ENCODE measurements at regions not wholly inside any gene's neighbourhood (a gene's known extent, or its start where the extent isn't known, plus 50 kb on each side); places are given as distances from the start of the nearest gene placed in this dataset.
"Not testable (repeated sequence)": the region's sequence is repeated elsewhere in the genome, so short reads cannot be mapped to it uniquely, and the experiment has no call there.

DNA sequence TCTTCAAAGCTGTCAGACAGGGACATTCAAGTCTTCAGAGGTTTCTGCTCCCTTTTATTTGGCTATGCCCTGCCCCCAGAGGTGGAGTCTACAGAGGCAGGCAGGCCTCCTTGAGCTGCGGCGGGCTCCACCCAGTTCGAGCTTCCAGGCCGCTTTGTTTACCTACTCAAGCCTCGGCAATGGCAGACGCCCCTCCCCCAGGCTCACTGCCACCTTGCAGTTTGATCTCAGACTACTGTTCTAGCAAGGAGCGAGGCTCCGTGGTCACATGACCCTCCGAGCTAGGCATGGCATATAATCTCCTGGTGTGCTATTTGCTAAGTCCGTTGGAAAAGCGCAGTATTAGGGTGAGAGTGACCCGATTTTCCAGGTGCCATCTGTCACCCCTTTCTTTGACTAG, 462.6 kb upstream of the HS3ST5 start:
- not testable (repeated sequence) for H3K56ac ChIP-seq (ENCODE audit: low read length); H2BK120ac ChIP-seq (ENCODE audit: low read depth, low read length)
- WGBS (ENCODE audit: extremely low coverage, insufficient coverage, low lambda C conversion rate): no CpG with 5 or more reads among the region's 12 CpGs

GRCh38 chr6:114796576-114796975, 453.8 kb upstream of the HS3ST5 start:
- Histone ChIP-seq H4K8ac (ENCODE audit: low read depth, low read length) (no peak overlapping the region), H2BK120ac (ENCODE audit: low read depth, low read length) (no peak overlapping the region), H3K27ac (ENCODE audit: low read depth, low read length) (no peak overlapping the region), H3K36me3 (ENCODE audit: control insufficient read depth, insufficient read depth, low read length) (no peaks in the 10 kb centered on the region), H4K5ac (ENCODE audit: low read length) (no peak overlapping the region), H3K27me3 (ENCODE audit: insufficient read depth, low read length, poor library complexity) (no peaks in the 10 kb centered on the region), H3K79me1 (ENCODE audit: low read length) (no peaks in the 10 kb centered on the region), H3K4ac (ENCODE audit: low read depth, low read length) (no peak overlapping the region), H3K79me2 (ENCODE audit: control insufficient read depth, insufficient read depth, low read length) (no peaks in the 10 kb centered on the region), H3K9ac (ENCODE audit: low read length) (no peak overlapping the region), H2BK5ac (ENCODE audit: low read length) (no peak overlapping the region), H2AK5ac (ENCODE audit: low read length) (no peak overlapping the region), H3K4me1 (ENCODE audit: control insufficient read depth, low read depth, low read length) (no peaks in the 10 kb centered on the region), H3K56ac (ENCODE audit: low read length) (no peak overlapping the region), H3K23ac (ENCODE audit: low read length) (no peak overlapping the region), H3K4me2 (ENCODE audit: low read length) (no peak overlapping the region), H2BK15ac (replicated peaks; ENCODE audit: low read depth) (no peak overlapping the region), H3K18ac (ENCODE audit: low read length) (no peak overlapping the region), H3K4me3 (ENCODE audit: low read length) (no peak overlapping the region)
- DNase-seq: no peak
- WGBS (ENCODE audit: extremely low coverage, insufficient coverage, low lambda C conversion rate): no CpG with 5 or more reads among the region's 4 CpGs

More for the DNA sequence above, 462.6 kb upstream of the HS3ST5 start:
- H3K4me1 ChIP-seq (ENCODE audit: control insufficient read depth, low read depth, low read length); H3K4me3 ChIP-seq (ENCODE audit: low read length); H4K8ac ChIP-seq (ENCODE audit: low read depth, low read length); H2BK5ac ChIP-seq (ENCODE audit: low read length); H3K9ac ChIP-seq (ENCODE audit: low read length); DNase-seq; H3K27ac ChIP-seq (ENCODE audit: low read depth, low read length); H2AK5ac ChIP-seq (ENCODE audit: low read length); H4K5ac ChIP-seq (ENCODE audit: low read length); H2BK15ac ChIP-seq (replicated peaks; ENCODE audit: low read depth); H3K36me3 ChIP-seq (ENCODE audit: control insufficient read depth, insufficient read depth, low read length); H3K4ac ChIP-seq (ENCODE audit: low read depth, low read length); H3K23ac ChIP-seq (ENCODE audit: low read length); H3K27me3 ChIP-seq (ENCODE audit: insufficient read depth, low read length, poor library complexity); H3K18ac ChIP-seq (ENCODE audit: low read length); H3K79me2 ChIP-seq (ENCODE audit: control insufficient read depth, insufficient read depth, low read length); H3K4me2 ChIP-seq (ENCODE audit: low read length); H3K79me1 ChIP-seq (ENCODE audit: low read length): not testable (repeated sequence)

GRCh38 chr6:114793428-114793827, 450.6 kb upstream of the HS3ST5 start:
- Histone ChIP-seq H3K4me2 (ENCODE audit: low read length) (no peak overlapping the region), H3K4me1 (ENCODE audit: control insufficient read depth, low read depth, low read length) (no peaks in the 10 kb centered on the region), H3K79me1 (ENCODE audit: low read length) (no peaks in the 10 kb centered on the region), H3K36me3 (ENCODE audit: control insufficient read depth, insufficient read depth, low read length) (no peaks in the 10 kb centered on the region), H3K79me2 (ENCODE audit: control insufficient read depth, insufficient read depth, low read length) (no peaks in the 10 kb centered on the region), H3K4ac (ENCODE audit: low read depth, low read length) (no peak overlapping the region), H3K56ac (ENCODE audit: low read length) (no peak overlapping the region), H3K23ac (ENCODE audit: low read length) (no peak overlapping the region), H2BK5ac (ENCODE audit: low read length) (no peak overlapping the region), H3K27ac (ENCODE audit: low read depth, low read length) (no peak overlapping the region), H4K5ac (ENCODE audit: low read length) (no peak overlapping the region), H3K4me3 (ENCODE audit: low read length) (no peak overlapping the region), H2AK5ac (ENCODE audit: low read length) (no peak overlapping the region), H3K18ac (ENCODE audit: low read length) (no peak overlapping the region), H4K8ac (ENCODE audit: low read depth, low read length) (no peak overlapping the region), H3K9ac (ENCODE audit: low read length) (no peak overlapping the region), H2BK15ac (replicated peaks; ENCODE audit: low read depth) (no peak overlapping the region), H2BK120ac (ENCODE audit: low read depth, low read length) (no peak overlapping the region), H3K27me3 (ENCODE audit: insufficient read depth, low read length, poor library complexity) (no peaks in the 10 kb centered on the region)
- no peak for DNase-seq

GRCh38 chr6:114785235-114786127, 442.7 kb upstream of the HS3ST5 start:
- H3K4me1 ChIP-seq (ENCODE audit: control insufficient read depth, low read depth, low read length): no peaks in the 10 kb centered on the region
- no CpG with 5 or more reads among the region's 1 CpG for WGBS (ENCODE audit: extremely low coverage, insufficient coverage, low lambda C conversion rate)
- no peaks in the 10 kb centered on the region for H3K79me1 ChIP-seq (ENCODE audit: low read length)
- no peak overlapping the region for H2AK5ac ChIP-seq (ENCODE audit: low read length)
- H2BK5ac ChIP-seq (ENCODE audit: low read length): no peak overlapping the region
- H3K9ac ChIP-seq (ENCODE audit: low read length): no peak overlapping the region
- H3K4ac ChIP-seq (ENCODE audit: low read depth, low read length): no peak overlapping the region
- no peak overlapping the region for H3K4me3 ChIP-seq (ENCODE audit: low read length)
- no peak overlapping the region for H3K23ac ChIP-seq (ENCODE audit: low read length)
- no peak overlapping the region for H3K18ac ChIP-seq (ENCODE audit: low read length)
- peak; percentile 3 for DNase-seq
- no peak overlapping the region for H4K5ac ChIP-seq (ENCODE audit: low read length)
- H3K27ac ChIP-seq (ENCODE audit: low read depth, low read length): no peak overlapping the region
- no peak overlapping the region for H3K56ac ChIP-seq (ENCODE audit: low read length)
- no peak overlapping the region for H4K8ac ChIP-seq (ENCODE audit: low read depth, low read length)
- no peak overlapping the region for H3K4me2 ChIP-seq (ENCODE audit: low read length)
- no peak overlapping the region for H2BK15ac ChIP-seq (replicated peaks; ENCODE audit: low read depth)
- no peaks in the 10 kb centered on the region for H3K27me3 ChIP-seq (ENCODE audit: insufficient read depth, low read length, poor library complexity)
- no peaks in the 10 kb centered on the region for H3K36me3 ChIP-seq (ENCODE audit: control insufficient read depth, insufficient read depth, low read length)
- H3K79me2 ChIP-seq (ENCODE audit: control insufficient read depth, insufficient read depth, low read length): no peaks in the 10 kb centered on the region
- H2BK120ac ChIP-seq (ENCODE audit: low read depth, low read length): no peak overlapping the region

GRCh38 chr6:114783783-114784182, 441.0 kb upstream of the HS3ST5 start:
- Histone ChIP-seq H3K4me2 (ENCODE audit: low read length) (no peak overlapping the region), H3K27ac (ENCODE audit: low read depth, low read length) (no peak overlapping the region), H3K79me1 (ENCODE audit: low read length) (no peaks in the 10 kb centered on the region), H3K56ac (ENCODE audit: low read length) (no peak overlapping the region), H3K4me3 (ENCODE audit: low read length) (no peak overlapping the region), H3K9ac (ENCODE audit: low read length) (no peak overlapping the region), H3K36me3 (ENCODE audit: control insufficient read depth, insufficient read depth, low read length) (no peaks in the 10 kb centered on the region), H3K27me3 (ENCODE audit: insufficient read depth, low read length, poor library complexity) (no peaks in the 10 kb centered on the region), H2BK15ac (replicated peaks; ENCODE audit: low read depth) (no peak overlapping the region), H4K5ac (ENCODE audit: low read length) (no peak overlapping the region), H4K8ac (ENCODE audit: low read depth, low read length) (no peak overlapping the region), H3K4me1 (ENCODE audit: control insufficient read depth, low read depth, low read length) (no peaks in the 10 kb centered on the region), H3K18ac (ENCODE audit: low read length) (no peak overlapping the region), H3K4ac (ENCODE audit: low read depth, low read length) (no peak overlapping the region), H2BK120ac (ENCODE audit: low read depth, low read length) (no peak overlapping the region), H3K79me2 (ENCODE audit: control insufficient read depth, insufficient read depth, low read length) (no peaks in the 10 kb centered on the region), H2AK5ac (ENCODE audit: low read length) (no peak overlapping the region), H3K23ac (ENCODE audit: low read length) (no peak overlapping the region), H2BK5ac (ENCODE audit: low read length) (no peak overlapping the region)
- no CpG with 5 or more reads among the region's 3 CpGs for WGBS (ENCODE audit: extremely low coverage, insufficient coverage, low lambda C conversion rate)
- DNase-seq: no peak

DNA sequence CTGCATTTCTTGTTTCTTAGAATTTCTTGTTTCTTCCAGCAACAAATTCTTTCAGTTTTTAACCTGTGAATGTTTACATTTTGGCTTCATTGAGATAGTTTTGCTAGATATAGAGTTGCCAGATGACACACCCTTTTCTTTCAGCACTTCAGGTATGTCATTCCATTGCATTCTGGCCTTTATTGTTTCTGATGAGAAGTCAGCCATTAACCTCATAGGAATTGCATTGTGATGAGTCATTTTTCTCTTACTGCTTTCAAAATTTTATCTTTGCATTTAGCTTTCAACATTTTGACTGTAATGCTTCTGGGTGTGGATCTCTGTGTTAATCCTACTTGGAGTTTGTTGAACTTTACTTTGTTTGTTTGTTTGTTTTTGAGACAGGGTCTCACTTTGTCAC, 440.3 kb upstream of the HS3ST5 start:
- Histone ChIP-seq H3K4me2 (ENCODE audit: low read length) (no peak overlapping the region), H3K27me3 (ENCODE audit: insufficient read depth, low read length, poor library complexity) (no peaks in the 10 kb centered on the region), H4K5ac (ENCODE audit: low read length) (no peak overlapping the region), H3K27ac (ENCODE audit: low read depth, low read length) (no peak overlapping the region), H3K4me1 (ENCODE audit: control insufficient read depth, low read depth, low read length) (no peaks in the 10 kb centered on the region), H3K79me1 (ENCODE audit: low read length) (no peaks in the 10 kb centered on the region), H3K9ac (ENCODE audit: low read length) (no peak overlapping the region), H3K4ac (ENCODE audit: low read depth, low read length) (no peak overlapping the region), H3K4me3 (ENCODE audit: low read length) (no peak overlapping the region), H2AK5ac (ENCODE audit: low read length) (no peak overlapping the region), H3K18ac (ENCODE audit: low read length) (no peak overlapping the region), H3K36me3 (ENCODE audit: control insufficient read depth, insufficient read depth, low read length) (no peaks in the 10 kb centered on the region), H3K23ac (ENCODE audit: low read length) (no peak overlapping the region), H3K79me2 (ENCODE audit: control insufficient read depth, insufficient read depth, low read length) (no peaks in the 10 kb centered on the region), H2BK120ac (ENCODE audit: low read depth, low read length) (no peak overlapping the region), H2BK5ac (ENCODE audit: low read length) (no peak overlapping the region), H3K56ac (ENCODE audit: low read length) (no peak overlapping the region), H4K8ac (ENCODE audit: low read depth, low read length) (no peak overlapping the region), H2BK15ac (replicated peaks; ENCODE audit: low read depth) (no peak overlapping the region)
- peak; percentile 52 for DNase-seq

Data from mesendoderm (in vitro differentiated cells).